HEK293T (cell line): ENCODE measurements at regions not wholly inside any gene's neighbourhood (a gene's known extent, or its start where the extent isn't known, plus 50 kb on each side); places are given as distances from the start of the nearest gene placed in this dataset.

Source experiments
- CTCF ChIA-PET: fragments of 350-600 bp; formaldehyde crosslinking; extraction: SDS; loops from one replicate; lab custom pipeline; 2021; ENCODE audit warnings: antibody characterized with exemption, inconsistent platforms; lab: Yijun Ruan, JAX
- POLR2A ChIA-PET: fragments of 350-600 bp; formaldehyde crosslinking; extraction: SDS; loops from one replicate; lab custom pipeline; 2020; ENCODE audit warnings: antibody characterized with exemption, inconsistent platforms; lab: Yijun Ruan, JAX
- DNase-seq: peaks from one replicate; pipeline ENCODE4 v3.0.0; 2012; ENCODE audit warnings: mixed read lengths; ENCODE audit errors: extremely low spot score
- ARNT ChIP-seq: fragments of 450-650 bp; IDR thresholded peaks from 2 replicates; pipeline ENCODE4 v1.6.1; 2017; ENCODE audit warnings: mild to moderate bottlenecking
- BHLHE40 ChIP-seq: fragments of 450-650 bp; IDR thresholded peaks from 2 replicates; pipeline ENCODE4 v1.6.1; 2016; ENCODE audit warnings: mild to moderate bottlenecking, moderate library complexity, borderline replicate concordance
- CTBP1 ChIP-seq: fragments of 450-650 bp; IDR thresholded peaks from 2 replicates; pipeline ENCODE4 v1.6.1; 2016; ENCODE audit warnings: borderline replicate concordance
- ELF4 ChIP-seq: fragments of 450-650 bp; IDR thresholded peaks from 2 replicates; pipeline ENCODE4 v1.6.1; 2017; ENCODE audit warnings: antibody characterized with exemption
- FOXA1 ChIP-seq: fragments of 450-650 bp; IDR thresholded peaks from 2 replicates; pipeline ENCODE4 v1.6.1; 2016; ENCODE audit warnings: mild to moderate bottlenecking
- FOXK2 ChIP-seq: fragments of 450-650 bp; IDR thresholded peaks from 2 replicates; pipeline ENCODE4 v1.6.1; 2016; ENCODE audit warnings: mild to moderate bottlenecking
- FOXM1 ChIP-seq: fragments of 450-650 bp; IDR thresholded peaks from 2 replicates; pipeline ENCODE4 v1.6.1; 2017; ENCODE audit warnings: mild to moderate bottlenecking, borderline replicate concordance
- HDGF ChIP-seq: fragments of 450-650 bp; IDR thresholded peaks from 2 replicates; pipeline ENCODE4 v1.6.1; 2017; ENCODE audit warnings: antibody characterized with exemption, borderline replicate concordance
- L3MBTL2 ChIP-seq: fragments of 450-650 bp; conservative IDR thresholded peaks from 2 replicates; pipeline ENCODE4 v1.6.1; 2016; ENCODE audit warnings: mild to moderate bottlenecking
- LEF1 ChIP-seq: fragments of 450-650 bp; IDR thresholded peaks from 2 replicates; pipeline ENCODE4 v1.6.1; 2017; ENCODE audit warnings: mild to moderate bottlenecking, borderline replicate concordance
- NFRKB ChIP-seq: fragments of 450-650 bp; IDR thresholded peaks from 2 replicates; pipeline ENCODE4 v1.6.1; 2016; ENCODE audit warnings: mild to moderate bottlenecking, moderate library complexity
- PKNOX1 ChIP-seq: fragments of 450-650 bp; IDR thresholded peaks from 2 replicates; pipeline ENCODE4 v1.6.1; 2016
- SP1 ChIP-seq: fragments of 450-650 bp; IDR thresholded peaks from 2 replicates; pipeline ENCODE4 v1.6.1; 2017
- SUZ12 ChIP-seq: fragments of 450-650 bp; IDR thresholded peaks from 2 replicates; pipeline ENCODE4 v1.6.1; 2016; ENCODE audit warnings: mild to moderate bottlenecking
- TARDBP ChIP-seq: fragments of 450-650 bp; IDR thresholded peaks from 2 replicates; pipeline ENCODE4 v1.6.1; 2016
- ZNF384 ChIP-seq: fragments of 450-650 bp; IDR thresholded peaks from 2 replicates; pipeline ENCODE4 v1.6.1; 2016

GRCh38 chr3:135500034-135500433 is 465.5 kb upstream of the PPP2R3A start:
- TF ChIP-seq PKNOX1 = no peak
- no peak for TF ChIP-seq L3MBTL2
- no peak for TF ChIP-seq CTBP1
- TF ChIP-seq LEF1 = no peak
- TF ChIP-seq FOXA1 = no peak
- TF ChIP-seq HDGF = no peak
- no peak for DNase-seq
- POLR2A ChIA-PET = no interaction called here
- CTCF ChIA-PET = no interaction called here

- no peak for TF ChIP-seq ZNF384
- TF ChIP-seq FOXM1 = no peak
- DNase-seq = no peak
- CTCF ChIA-PET = interaction anchor here (0.5 to 2.1 kb wide), 2 partner anchors 17 to 708 kb away, joined by 3 to 10 read pairs; partner anchors contain the start of gene EPHB1
- POLR2A ChIA-PET = no interaction called here
Measured at GRCh38 chr3:135503065-135503759, 462.3 kb upstream of the PPP2R3A start.

- ChIA-PET POLR2A (no interaction called here), CTCF (interaction anchor here (0.6 to 2.1 kb wide), 3 partner anchors 325 to 709 kb away, joined by 4 to 10 read pairs (median 5); partner anchors contain the start of gene EPHB1)
- no peak for TF ChIP-seq FOXK2
- DNase-seq = peak; percentile 78
Measured at GRCh38 chr3:135503760-135504686, 461.5 kb upstream of the PPP2R3A start.

- DNase-seq = no peak
- CTCF ChIA-PET = interaction anchor here (0.6 kb wide), 1 partner anchor 11 kb away, joined by 3 read pairs; no protein-coding TSS in a partner anchor
- POLR2A ChIA-PET = no interaction called here
- TF ChIP-seq LEF1 = no peak
- no peak for TF ChIP-seq TARDBP
- TF ChIP-seq ZNF384 = no peak
- no peak for TF ChIP-seq CTBP1
- no peak for TF ChIP-seq ARNT
- no peak for TF ChIP-seq FOXM1
- TF ChIP-seq SP1 = no peak
- TF ChIP-seq PKNOX1 = no peak
- no peak for TF ChIP-seq NFRKB
- TF ChIP-seq FOXA1 = no peak
- no peak for TF ChIP-seq SUZ12
- no peak for TF ChIP-seq ELF4
- TF ChIP-seq FOXK2 = no peak
- no peak for TF ChIP-seq L3MBTL2
- TF ChIP-seq HDGF = no peak
- TF ChIP-seq BHLHE40 = no peak
Measured at GRCh38 chr3:135513106-135514059, 452.1 kb upstream of the PPP2R3A start.

GRCh38 chr3:135514060-135514448 is 451.5 kb upstream of the PPP2R3A start:
- POLR2A ChIA-PET = no interaction called here
- DNase-seq = no peak
- CTCF ChIA-PET = no interaction called here
- no peak for TF ChIP-seq LEF1
- TF ChIP-seq CTBP1 = no peak
- no peak for TF ChIP-seq ELF4
- TF ChIP-seq BHLHE40 = no peak
- no peak for TF ChIP-seq L3MBTL2
- no peak for TF ChIP-seq FOXK2
- TF ChIP-seq SP1 = no peak
- no peak for TF ChIP-seq HDGF

GRCh38 chr3:135516143-135516542 is 449.4 kb upstream of the PPP2R3A start:
- peak; percentile 33 for DNase-seq
- POLR2A ChIA-PET = no interaction called here
- CTCF ChIA-PET = interaction anchor here (0.9 kb wide), 1 partner anchor 721 kb away, joined by 3 read pairs; the partner anchor contains the start of gene EPHB1
- no peak for TF ChIP-seq HDGF
- TF ChIP-seq FOXA1 = no peak
- TF ChIP-seq NFRKB = no peak
- no peak for TF ChIP-seq SP1
- no peak for TF ChIP-seq SUZ12
- TF ChIP-seq BHLHE40 = no peak
- no peak for TF ChIP-seq LEF1
- no peak for TF ChIP-seq CTBP1
- no peak for TF ChIP-seq FOXM1
- TF ChIP-seq ARNT = no peak
- TF ChIP-seq L3MBTL2 = no peak
- no peak for TF ChIP-seq ZNF384
